Pancreas (tissue), 10 donors: ENCODE measurements at regions not wholly inside any gene's neighbourhood (a gene's known extent, or its start where the extent isn't known, plus 50 kb on each side); places are given as distances from the start of the nearest gene placed in this dataset.

Experiments
- ATAC-seq, 4 donors: fragments of 200-7000 bp; cut with Tn5 transposase; one replicate each; pipeline versions ENCODE4 v1.8.0 to v1.9.1; 2020; ENCODE audit warnings: mild to moderate bottlenecking in 4 of 4, moderate library complexity in 4 of 4
- DNase-seq, 6 donors: peaks; one replicate each; pipeline ENCODE4 v3.0.0-alpha.2; 2020
- FAIRE-seq: peaks from 2 replicates; lab custom pipeline; 2012; peaks lifted over from hg19 to GRCh38; lab: Jason Lieb, UNC
- H3K27ac ChIP-seq, 4 donors: fragments of 200-600 bp; sonication (generic); 1 replicate in 3 of 4; 2 replicates in 1 of 4; pipeline versions ENCODE4 v1.5.0 to v1.8.0; 2020
- H3K27me3 ChIP-seq, 4 donors: fragments of 200-600 bp; one replicate each; pipeline ENCODE4 v1.8.0; 2021
- H3K36me3 ChIP-seq, 3 donors: fragments of 200-600 bp; sonication (generic) in 1 of 3; one replicate each; pipeline versions ENCODE4 v1.5.0 to v1.8.0; 2020 to 2021
- H3K4me1 ChIP-seq, 3 donors: fragments of 200-600 bp; one replicate each; pipeline ENCODE4 v1.8.0; 2021
- H3K4me3 ChIP-seq, 4 donors: fragments of 200-600 bp; sonication (generic) in 2 of 4; one replicate each; pipeline versions ENCODE4 v1.5.0 to v1.8.0; 2020 to 2021
- H3K9me3 ChIP-seq, 4 donors: fragments of 200-600 bp; one replicate each; pipeline ENCODE4 v1.8.0; 2021
- CTCF ChIP-seq, 4 donors: fragments of 200-600 bp; sonication (generic) in 3 of 4; IDR thresholded peaks; one replicate each; pipeline versions ENCODE4 v1.5.0 to v1.8.0; 2021; ENCODE audit warnings: antibody characterized with exemption in 4 of 4
- WGBS, 2 donors: extraction: QIAGEN DNeasy Blood & Tissue Kit; methylation state at CpG; one replicate each; pipeline ENCODE4 v1.1.7; 2013; 5-methylcytosine and 5-hydroxymethylcytosine counted together
- intact Hi-C, 3 donors: fragments of 100-400 bp; cut with DNase I; formaldehyde crosslinking; loops; one replicate each; pipeline versions ENCODE4 v1.11.1 to v1.14.2; 2022
- donor health status: healthy with polysubstance abuse.
- donor health status: DM: no; HTN: no; CAD: no; lungs with moderate emphysema.
- donor health status: DM: no; HTN: no; CAD: no.
- donor health status: control.
- donor health status: control.
- donor health status: Bipolar disorder and iron deficiency.
- donor health status: DM: yes; HTN: yes; CAD: no.
- donor health status: DM: no; HTN: no; CAD: no.
- donor health status: DM: no; HTN: no; CAD: no.
- donor health status: DM: yes; HTN: yes; CAD: no.

- H3K4me3 ChIP-seq: no peak overlapping the region
- intact Hi-C loops: no loop called here
- FAIRE-seq (no peak), DNase-seq (no peak), ATAC-seq (peak in 1 of 4 donors; percentile 39)
- H3K36me3 ChIP-seq: no peaks in the 10 kb centered on the region
- no peak for TF ChIP-seq CTCF (IDR thresholded peaks at IDR 0.05)
- H3K27ac ChIP-seq: no peak overlapping the region
- H3K27me3 ChIP-seq: no peaks in the 10 kb centered on the region
- peaks cover 3 to 6% (median 5%) of the 10 kb centered on the region in 3 donors for H3K4me1 ChIP-seq
- H3K9me3 ChIP-seq: no peaks in the 10 kb centered on the region
- WGBS, 2 donors: 81 to 82% methylated on average over 6 of the region's 6 CpGs
These were observed 90.5 kb upstream of the PHYHIPL start for GRCh38 chr10:59085711-59086502.

GRCh38 chr10:59087486-59087885 is 89.0 kb upstream of the PHYHIPL start:
- no peaks in the 10 kb centered on the region for H3K9me3 ChIP-seq
- ATAC-seq (no peak), DNase-seq (no peak), FAIRE-seq (no peak)
- H3K36me3 ChIP-seq: no peaks in the 10 kb centered on the region
- no peak overlapping the region for H3K27ac ChIP-seq
- no peaks in the 10 kb centered on the region for H3K27me3 ChIP-seq
- no peak for TF ChIP-seq CTCF (IDR thresholded peaks at IDR 0.05)
- no peaks in the 10 kb centered on the region for H3K4me1 ChIP-seq
- no peak overlapping the region for H3K4me3 ChIP-seq
- intact Hi-C loops: no loop called here

GRCh38 chr10:59088912-59089573 is 87.4 kb upstream of the PHYHIPL start:
- no peak overlapping the region for H3K4me3 ChIP-seq
- WGBS, 2 donors: 92% methylated on average over 11 of the region's 11 CpGs
- FAIRE-seq (no peak), DNase-seq (no peak), ATAC-seq (no peak)
- no peak for TF ChIP-seq CTCF (IDR thresholded peaks at IDR 0.05)
- no peaks in the 10 kb centered on the region for H3K9me3 ChIP-seq
- intact Hi-C loops: no loop called here
- no peaks in the 10 kb centered on the region for H3K36me3 ChIP-seq
- peaks cover 0 to 8% (median 0%) of the 10 kb centered on the region in 3 donors for H3K4me1 ChIP-seq
- no peaks in the 10 kb centered on the region for H3K27me3 ChIP-seq
- H3K27ac ChIP-seq: no peak overlapping the region

- no peak for TF ChIP-seq CTCF (IDR thresholded peaks at IDR 0.05)
- intact Hi-C loops: no loop called here
- no peaks in the 10 kb centered on the region for H3K27me3 ChIP-seq
- no peaks in the 10 kb centered on the region for H3K36me3 ChIP-seq
- H3K4me3 ChIP-seq: no peak overlapping the region
- H3K9me3 ChIP-seq: no peaks in the 10 kb centered on the region
- peaks cover 0 to 8% (median 0%) of the 10 kb centered on the region in 3 donors for H3K4me1 ChIP-seq
- H3K27ac ChIP-seq: no peak overlapping the region
- ATAC-seq (no peak), DNase-seq (no peak), FAIRE-seq (no peak)
- 64 to 76% methylated on average over 3 of the region's 3 CpGs for WGBS, 2 donors
These were observed 85.4 kb upstream of the PHYHIPL start for GRCh38 chr10:59090817-59091622.
